ENCODE measurements at regions not wholly inside any gene's neighbourhood (a gene's known extent, or its start where the extent isn't known, plus 50 kb on each side); places are given as distances from the start of the nearest gene placed in this dataset.

DNA sequence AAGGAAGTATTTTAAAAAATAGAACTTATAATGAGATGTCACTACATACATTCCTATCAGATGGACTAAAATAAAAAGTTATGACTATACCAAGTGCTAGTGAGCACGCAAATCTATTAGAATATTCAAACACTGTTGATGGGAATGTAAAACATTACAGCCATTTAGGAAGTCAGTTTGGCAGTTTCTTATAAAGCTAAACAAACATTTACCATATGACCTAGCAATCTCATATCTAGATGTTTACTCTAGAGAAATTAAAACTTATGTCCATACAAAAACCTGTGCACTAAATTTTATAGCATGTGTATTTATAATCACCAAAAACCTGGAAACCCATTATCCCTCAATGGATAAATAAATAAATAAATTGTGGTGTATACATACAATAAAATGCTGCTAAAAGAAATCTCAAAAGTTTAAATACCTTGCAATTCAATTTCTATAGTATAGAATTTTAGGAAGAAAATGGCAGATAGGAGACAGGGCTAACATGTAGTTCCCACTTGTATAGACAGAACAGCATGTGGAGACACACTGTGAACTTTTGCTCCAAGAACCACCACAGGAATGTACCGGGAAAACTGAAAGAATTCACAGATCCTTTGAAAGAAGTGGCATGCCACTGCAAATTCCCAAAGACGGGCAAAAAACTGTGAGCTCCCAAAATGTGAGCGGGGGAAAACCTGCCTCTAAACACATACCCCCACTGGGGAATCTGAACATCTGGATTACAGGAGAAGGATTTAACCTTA is 174.6 kb upstream of the SPEF2 start:
- intact Hi-C loops (cut with micrococcal nuclease) = no loop called here
- H3K9me3 Mint-ChIP-seq = no peaks in the 10 kb centered on the region
- no peak for DNase-seq (ENCODE audit: low spot score)
- H3K27ac Mint-ChIP-seq = no peak overlapping the region
- no peaks in the 10 kb centered on the region for H3K4me1 Mint-ChIP-seq (ENCODE audit: low read depth)
- H3K4me3 Mint-ChIP-seq = no peak overlapping the region
- peaks cover 25% of the 10 kb centered on the region for H3K27me3 Mint-ChIP-seq (ENCODE audit: insufficient read depth)
- no peaks in the 10 kb centered on the region for H3K36me3 Mint-ChIP-seq (ENCODE audit: low read depth)

DNA sequence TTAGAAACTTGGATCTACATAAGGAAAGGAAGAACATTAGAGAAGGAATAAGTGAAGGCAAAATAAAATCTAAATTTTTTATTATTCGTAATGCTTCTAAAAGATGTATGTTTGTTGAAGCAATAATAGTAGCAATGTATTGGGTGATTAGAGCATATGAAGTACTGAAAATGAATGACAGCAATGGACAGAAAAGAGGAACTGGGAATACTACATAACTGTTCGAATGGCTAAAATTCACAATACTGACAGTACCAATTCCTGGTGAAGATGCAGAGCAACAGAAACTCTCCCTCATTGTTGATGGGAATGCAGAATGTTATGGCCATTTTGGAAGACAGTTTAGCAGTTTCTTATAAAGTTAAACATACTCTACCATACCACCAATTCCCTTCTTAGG is 177.3 kb upstream of the SPEF2 start:
- no peak for DNase-seq (ENCODE audit: low spot score)
- Mint-ChIP-seq H3K9me3 (no peaks in the 10 kb centered on the region), H3K4me3 (no peak overlapping the region), H3K27ac (no peak overlapping the region), H3K27me3 (ENCODE audit: insufficient read depth) (peaks cover 25% of the 10 kb centered on the region), H3K4me1 (ENCODE audit: low read depth) (no peaks in the 10 kb centered on the region), H3K36me3 (ENCODE audit: low read depth) (no peaks in the 10 kb centered on the region)
- intact Hi-C loops (cut with micrococcal nuclease) = no loop called here

DNA sequence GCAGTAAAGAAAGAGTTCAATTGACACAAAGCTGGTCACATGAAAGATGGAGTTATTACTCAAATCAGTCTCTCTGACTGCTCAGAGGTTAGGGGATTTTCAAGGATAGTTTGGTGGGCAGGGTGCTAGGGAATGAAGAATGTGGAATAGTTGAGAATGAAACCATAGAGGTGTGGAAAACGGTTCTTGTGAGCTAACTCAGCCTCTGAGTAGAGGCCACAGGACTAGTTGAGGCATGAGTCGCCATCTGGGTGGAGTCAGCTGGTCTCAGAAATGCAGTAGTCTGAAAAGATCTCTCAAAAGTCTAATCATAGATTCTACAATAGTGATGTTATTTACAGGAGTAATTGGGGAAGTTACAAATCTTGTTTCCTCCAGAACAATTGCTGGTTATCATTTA is 178.9 kb upstream of the SPEF2 start:
- no peak overlapping the region for H3K4me3 Mint-ChIP-seq
- no peaks in the 10 kb centered on the region for H3K4me1 Mint-ChIP-seq (ENCODE audit: low read depth)
- peaks cover 29% of the 10 kb centered on the region for H3K27me3 Mint-ChIP-seq (ENCODE audit: insufficient read depth)
- H3K27ac Mint-ChIP-seq = no peak overlapping the region
- no peak for DNase-seq (ENCODE audit: low spot score)
- no peaks in the 10 kb centered on the region for H3K36me3 Mint-ChIP-seq (ENCODE audit: low read depth)
- no peaks in the 10 kb centered on the region for H3K9me3 Mint-ChIP-seq
- intact Hi-C loops (cut with micrococcal nuclease) = loop anchor here (5.0 kb wide), 1 partner anchor 346 kb away; no protein-coding TSS in a partner anchor

DNA sequence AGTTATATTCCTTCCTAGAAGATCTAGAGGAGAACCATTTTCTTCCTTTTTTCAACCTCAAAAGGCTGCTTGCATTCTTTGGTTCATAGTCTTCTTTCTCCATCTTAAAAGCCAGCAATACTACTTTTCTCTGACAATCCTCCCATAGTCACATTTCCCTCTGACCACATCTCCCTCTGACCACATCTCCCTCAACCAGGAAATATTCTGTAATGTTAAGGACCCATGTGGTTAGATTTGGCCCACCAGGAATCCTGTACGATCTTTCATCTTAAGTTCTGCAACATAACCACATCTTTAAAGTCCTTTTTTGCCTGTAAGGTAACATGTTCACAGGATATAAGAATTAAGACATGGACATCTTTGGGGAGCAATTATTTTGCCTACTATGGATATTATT is 179.4 kb upstream of the SPEF2 start:
- DNase-seq (ENCODE audit: low spot score) = no peak
- Mint-ChIP-seq H3K4me1 (ENCODE audit: low read depth) (no peaks in the 10 kb centered on the region), H3K27ac (no peak overlapping the region), H3K27me3 (ENCODE audit: insufficient read depth) (peaks cover 29% of the 10 kb centered on the region), H3K4me3 (no peak overlapping the region), H3K36me3 (ENCODE audit: low read depth) (no peaks in the 10 kb centered on the region), H3K9me3 (no peaks in the 10 kb centered on the region)
- intact Hi-C loops (cut with micrococcal nuclease) = loop anchor here (5.0 kb wide), 1 partner anchor 346 kb away; no protein-coding TSS in a partner anchor

DNA sequence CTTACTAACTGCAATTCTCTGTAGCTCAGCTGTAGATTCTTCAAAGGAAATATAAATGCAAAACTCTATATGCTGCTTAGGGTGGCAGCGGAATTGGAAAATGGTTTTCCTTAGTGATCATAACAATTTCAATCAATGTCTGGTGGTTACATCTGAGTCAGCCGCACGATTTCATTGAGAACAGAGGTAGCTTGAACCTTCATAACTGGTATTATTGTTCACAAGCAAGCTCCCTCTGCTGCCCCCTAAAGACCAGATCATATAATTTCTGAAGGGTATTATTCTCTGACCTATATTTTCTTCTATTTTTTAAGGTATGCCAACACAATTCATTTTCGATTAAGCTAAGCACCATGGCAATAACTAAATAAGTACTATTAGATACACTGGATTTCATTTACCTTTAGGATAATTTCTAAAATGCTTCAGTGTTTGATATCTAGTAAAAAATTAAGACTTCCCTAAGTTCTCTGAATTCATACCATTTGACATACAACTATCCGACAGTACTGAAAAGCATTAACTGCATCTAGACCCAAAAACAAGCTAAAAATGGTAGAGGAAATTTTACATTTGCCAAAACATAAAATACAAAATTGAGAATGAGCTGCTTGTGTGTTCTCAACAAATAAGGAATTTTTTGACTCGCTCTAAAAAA is 181.1 kb upstream of the SPEF2 start:
- Mint-ChIP-seq H3K4me1 (ENCODE audit: low read depth) (no peaks in the 10 kb centered on the region), H3K27me3 (ENCODE audit: insufficient read depth) (peaks cover 28% of the 10 kb centered on the region), H3K36me3 (ENCODE audit: low read depth) (no peaks in the 10 kb centered on the region), H3K27ac (no peak overlapping the region), H3K4me3 (no peak overlapping the region), H3K9me3 (no peaks in the 10 kb centered on the region)
- intact Hi-C loops (cut with micrococcal nuclease) = loop anchor here (5.0 kb wide), 1 partner anchor 344 kb away; no protein-coding TSS in a partner anchor
- DNase-seq (ENCODE audit: low spot score) = no peak

DNA sequence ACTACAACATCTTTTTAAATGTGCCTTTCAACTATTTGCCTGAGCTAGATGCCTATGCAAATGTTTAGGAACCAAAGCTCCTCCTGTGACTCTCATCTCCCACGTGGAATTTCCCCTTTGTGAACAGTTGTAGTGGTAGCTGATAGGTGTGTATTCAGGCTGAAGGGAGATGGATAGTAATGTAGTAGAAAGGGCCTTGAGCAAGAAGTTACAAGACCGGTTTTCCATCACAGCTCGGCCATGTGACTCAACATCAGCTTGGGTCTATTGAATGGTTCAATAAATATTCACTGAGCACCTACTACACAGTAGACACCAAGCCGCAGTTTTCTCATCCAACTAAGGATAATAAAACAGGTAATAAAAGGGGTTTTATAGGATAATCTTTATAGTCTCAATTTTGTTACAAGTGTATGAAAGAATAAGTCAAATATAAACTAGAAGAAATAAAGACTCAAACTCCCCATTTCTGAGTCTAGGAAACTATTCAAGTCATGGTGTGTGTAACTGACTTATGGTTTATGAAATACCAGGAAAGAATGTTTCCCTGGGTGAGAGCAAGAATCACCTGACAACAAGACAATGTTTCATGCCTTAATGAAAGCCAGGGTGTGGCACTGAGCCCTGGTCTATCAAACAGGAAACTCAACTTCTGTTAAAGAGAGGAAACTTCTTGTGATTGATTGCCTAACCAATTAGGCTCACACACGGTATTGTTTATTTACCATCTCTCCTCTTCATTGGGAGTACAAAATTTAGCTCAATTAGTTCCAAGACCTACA is 187.1 kb upstream of the SPEF2 start:
- no peaks in the 10 kb centered on the region for H3K9me3 Mint-ChIP-seq
- H3K4me3 Mint-ChIP-seq = no peak overlapping the region
- intact Hi-C loops (cut with micrococcal nuclease) = no loop called here
- no peak overlapping the region for H3K27ac Mint-ChIP-seq
- H3K4me1 Mint-ChIP-seq (ENCODE audit: low read depth) = no peaks in the 10 kb centered on the region
- H3K27me3 Mint-ChIP-seq (ENCODE audit: insufficient read depth) = peaks cover 13% of the 10 kb centered on the region
- H3K36me3 Mint-ChIP-seq (ENCODE audit: low read depth) = no peaks in the 10 kb centered on the region
- DNase-seq (ENCODE audit: low spot score) = no peak

DNA sequence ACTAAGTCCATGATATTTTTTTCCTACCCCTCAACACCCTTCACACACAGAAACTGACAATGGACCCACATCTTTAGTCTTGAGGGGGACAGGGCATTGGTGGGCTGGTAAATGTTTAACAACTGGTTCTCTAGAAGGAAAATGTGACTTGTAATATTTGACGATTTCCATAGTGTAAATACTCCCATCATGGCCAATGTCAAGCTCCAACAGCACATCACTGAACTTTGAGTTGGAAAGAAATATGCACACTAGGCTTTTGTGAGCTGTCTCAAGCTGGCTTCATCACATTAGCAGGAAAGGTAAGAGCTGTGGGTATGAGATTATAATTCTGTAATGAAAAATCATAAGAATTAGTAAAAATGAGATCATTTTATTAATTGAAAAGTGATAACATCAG is 189.9 kb upstream of the PRLR start:
- H3K4me3 Mint-ChIP-seq = no peak overlapping the region
- H3K9me3 Mint-ChIP-seq = no peaks in the 10 kb centered on the region
- DNase-seq (ENCODE audit: low spot score) = no peak
- H3K4me1 Mint-ChIP-seq (ENCODE audit: low read depth) = no peaks in the 10 kb centered on the region
- intact Hi-C loops (cut with micrococcal nuclease) = loop anchor here (5.0 kb wide), 1 partner anchor 507 kb away; no protein-coding TSS in a partner anchor
- no peak overlapping the region for H3K27ac Mint-ChIP-seq
- H3K27me3 Mint-ChIP-seq (ENCODE audit: insufficient read depth) = peaks cover 6% of the 10 kb centered on the region
- H3K36me3 Mint-ChIP-seq (ENCODE audit: low read depth) = no peaks in the 10 kb centered on the region

DNA sequence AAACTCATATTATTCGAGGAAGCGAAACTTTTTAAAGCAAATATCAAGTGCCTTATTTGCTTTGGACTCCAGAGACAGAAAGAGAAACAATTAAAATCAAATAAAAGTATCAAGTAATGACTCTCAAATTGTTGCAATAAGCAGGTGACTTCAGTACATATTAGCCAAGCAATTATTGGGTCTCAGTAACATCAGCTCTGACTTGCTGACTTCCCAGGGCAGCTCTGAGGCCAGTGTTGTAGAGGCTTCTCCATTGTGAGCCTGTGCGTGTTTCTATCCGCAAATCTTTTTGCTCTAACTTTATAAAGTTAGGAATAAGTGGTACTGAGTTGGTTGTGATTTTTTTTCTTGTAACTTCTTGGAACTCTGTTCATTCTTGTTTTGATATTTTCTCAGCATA is 186.8 kb upstream of the PRLR start:
- peaks cover 3% of the 10 kb centered on the region for H3K27me3 Mint-ChIP-seq (ENCODE audit: insufficient read depth)
- H3K4me1 Mint-ChIP-seq (ENCODE audit: low read depth) = no peaks in the 10 kb centered on the region
- H3K9me3 Mint-ChIP-seq = peaks cover 9% of the 10 kb centered on the region
- H3K27ac Mint-ChIP-seq = no peak overlapping the region
- intact Hi-C loops (cut with micrococcal nuclease) = no loop called here
- no peaks in the 10 kb centered on the region for H3K36me3 Mint-ChIP-seq (ENCODE audit: low read depth)
- no peak overlapping the region for H3K4me3 Mint-ChIP-seq
- DNase-seq (ENCODE audit: low spot score) = no peak

DNA sequence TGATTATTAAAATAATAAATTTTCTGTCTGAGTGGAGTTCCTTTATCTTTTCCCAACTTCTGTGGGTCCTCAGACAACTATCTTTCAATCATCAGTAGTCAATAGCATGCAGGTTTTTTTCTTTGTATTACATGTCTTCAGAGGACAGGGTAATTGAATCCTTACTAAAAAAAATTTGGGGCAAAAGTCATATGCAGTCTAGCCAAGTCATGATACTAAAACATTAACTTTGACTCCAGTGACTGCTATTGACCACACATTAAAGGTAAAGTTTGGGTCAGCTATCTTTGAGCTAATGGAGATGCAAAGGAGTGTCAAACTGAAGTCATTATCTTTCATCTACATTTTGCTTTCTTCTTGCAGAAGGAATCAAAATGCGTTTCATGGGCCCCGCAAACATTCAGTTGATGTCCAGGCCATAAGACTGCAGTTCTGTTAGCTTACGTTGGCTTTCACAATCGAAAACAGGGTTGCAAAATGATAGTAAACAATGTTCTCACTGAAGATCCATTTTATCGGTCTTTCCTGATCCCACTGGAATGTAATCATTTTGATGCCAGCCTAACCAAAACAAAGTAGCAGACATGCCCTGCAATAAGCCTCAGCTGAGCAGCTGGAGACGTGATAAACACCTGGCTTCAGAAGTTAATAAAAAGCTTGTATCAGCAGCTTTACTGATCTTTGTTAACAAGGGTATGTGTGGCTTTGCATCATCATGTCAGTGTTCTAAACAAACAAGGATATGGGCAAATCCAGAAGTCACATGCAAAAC is 186.1 kb upstream of the PRLR start:
- Mint-ChIP-seq H3K4me1 (ENCODE audit: low read depth) (no peaks in the 10 kb centered on the region), H3K27me3 (ENCODE audit: insufficient read depth) (peaks cover 3% of the 10 kb centered on the region), H3K27ac (no peak overlapping the region), H3K4me3 (no peak overlapping the region), H3K9me3 (peaks cover 9% of the 10 kb centered on the region), H3K36me3 (ENCODE audit: low read depth) (no peaks in the 10 kb centered on the region)
- intact Hi-C loops (cut with micrococcal nuclease) = no loop called here
- DNase-seq (ENCODE audit: low spot score) = no peak

DNA sequence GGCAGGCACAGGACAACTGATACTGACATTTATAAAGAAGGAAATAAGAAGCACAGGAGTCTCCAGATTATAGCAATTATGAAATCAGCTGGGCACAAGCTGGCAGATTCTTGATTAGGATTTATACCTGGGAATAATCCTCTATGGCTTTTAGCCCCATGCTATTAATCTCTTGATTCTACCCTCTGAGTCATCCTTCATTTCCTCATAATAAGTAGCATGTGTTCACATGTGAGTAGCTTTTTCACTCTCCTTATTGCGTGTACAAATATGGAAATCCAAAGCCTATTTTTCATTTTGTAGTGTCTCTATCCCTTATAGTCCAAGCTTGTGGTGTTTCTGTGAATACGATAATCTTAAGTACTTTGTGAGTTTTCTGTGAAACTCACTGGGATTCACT is 185.0 kb upstream of the PRLR start:
- Mint-ChIP-seq H3K36me3 (ENCODE audit: low read depth) (no peaks in the 10 kb centered on the region), H3K4me3 (no peak overlapping the region), H3K27me3 (ENCODE audit: insufficient read depth) (peaks cover 3% of the 10 kb centered on the region), H3K4me1 (ENCODE audit: low read depth) (no peaks in the 10 kb centered on the region), H3K27ac (no peak overlapping the region), H3K9me3 (peaks cover 9% of the 10 kb centered on the region)
- intact Hi-C loops (cut with micrococcal nuclease) = no loop called here
- DNase-seq (ENCODE audit: low spot score) = no peak

DNA sequence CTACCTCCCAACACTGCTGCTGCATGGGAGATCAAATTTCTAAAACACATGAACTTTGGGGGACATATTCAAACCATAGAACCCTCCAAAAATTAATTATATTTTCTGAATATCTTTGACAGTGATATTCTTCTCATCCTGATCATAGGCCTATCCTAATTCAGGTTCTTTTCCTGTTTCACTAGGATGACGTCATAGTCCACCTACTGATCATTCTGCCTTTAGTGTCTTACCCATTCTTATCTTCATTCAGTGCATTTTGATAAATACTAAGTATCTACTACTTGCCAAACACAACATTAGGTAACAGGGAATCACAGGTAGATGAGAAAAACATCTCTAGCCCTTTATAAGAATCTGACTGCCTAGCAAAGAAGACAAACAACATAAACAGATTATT is 179.1 kb upstream of the PRLR start:
- H3K27ac Mint-ChIP-seq = no peak overlapping the region
- H3K4me3 Mint-ChIP-seq = no peak overlapping the region
- no peaks in the 10 kb centered on the region for H3K27me3 Mint-ChIP-seq (ENCODE audit: insufficient read depth)
- intact Hi-C loops (cut with micrococcal nuclease) = no loop called here
- H3K9me3 Mint-ChIP-seq = peaks cover 9% of the 10 kb centered on the region
- H3K4me1 Mint-ChIP-seq (ENCODE audit: low read depth) = no peaks in the 10 kb centered on the region
- H3K36me3 Mint-ChIP-seq (ENCODE audit: low read depth) = no peaks in the 10 kb centered on the region
- no peak for DNase-seq (ENCODE audit: low spot score)

DNA sequence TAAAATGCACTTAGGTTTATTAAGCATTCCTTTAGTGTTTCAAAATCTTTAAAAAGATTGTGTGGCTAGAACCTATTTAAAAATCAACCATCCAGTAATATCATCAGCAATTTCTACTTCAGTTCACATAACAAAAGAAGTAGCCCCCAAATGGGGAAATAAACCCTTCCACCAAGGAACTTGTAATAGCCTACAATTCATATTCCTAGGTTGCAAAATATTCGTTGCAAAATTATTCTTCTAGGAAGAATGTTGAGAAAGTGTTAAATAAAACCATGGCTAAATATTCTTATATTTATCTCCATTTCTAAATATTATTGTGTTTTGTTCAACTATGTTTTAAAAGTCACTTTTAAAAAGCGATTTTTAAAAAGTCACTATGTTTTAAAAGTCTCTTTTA is 177.9 kb upstream of the PRLR start:
- no peak overlapping the region for H3K4me3 Mint-ChIP-seq
- peaks cover 6% of the 10 kb centered on the region for H3K9me3 Mint-ChIP-seq
- H3K27ac Mint-ChIP-seq = no peak overlapping the region
- H3K4me1 Mint-ChIP-seq (ENCODE audit: low read depth) = no peaks in the 10 kb centered on the region
- no peaks in the 10 kb centered on the region for H3K27me3 Mint-ChIP-seq (ENCODE audit: insufficient read depth)
- H3K36me3 Mint-ChIP-seq (ENCODE audit: low read depth) = no peaks in the 10 kb centered on the region
- no peak for DNase-seq (ENCODE audit: low spot score)
- intact Hi-C loops (cut with micrococcal nuclease) = no loop called here
